ENCODE measurements at regions not wholly inside any gene's neighbourhood (a gene's known extent, or its start where the extent isn't known, plus 50 kb on each side); places are given as distances from the start of the nearest gene placed in this dataset.

DNA sequence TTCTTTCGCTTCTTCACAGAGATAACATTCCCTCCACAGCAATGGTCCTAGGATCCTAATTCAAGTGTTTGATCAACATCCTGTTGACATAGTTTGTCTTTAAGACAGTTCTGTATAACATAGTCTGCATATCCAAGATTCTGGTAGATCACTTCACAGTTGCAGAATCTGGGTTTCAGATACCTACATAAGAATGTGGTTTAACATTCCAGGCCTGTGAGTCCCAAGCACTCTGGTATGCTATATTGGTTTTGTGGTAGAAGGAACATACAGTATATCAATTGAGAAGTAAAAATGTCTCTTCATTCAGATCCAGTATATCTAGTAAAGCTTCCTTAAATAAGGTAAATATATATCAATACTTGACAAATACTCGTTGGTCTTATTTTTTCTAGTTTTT lies 914.2 kb upstream of the CDH6 start:
- TF ChIP-seq, protein P1, sequence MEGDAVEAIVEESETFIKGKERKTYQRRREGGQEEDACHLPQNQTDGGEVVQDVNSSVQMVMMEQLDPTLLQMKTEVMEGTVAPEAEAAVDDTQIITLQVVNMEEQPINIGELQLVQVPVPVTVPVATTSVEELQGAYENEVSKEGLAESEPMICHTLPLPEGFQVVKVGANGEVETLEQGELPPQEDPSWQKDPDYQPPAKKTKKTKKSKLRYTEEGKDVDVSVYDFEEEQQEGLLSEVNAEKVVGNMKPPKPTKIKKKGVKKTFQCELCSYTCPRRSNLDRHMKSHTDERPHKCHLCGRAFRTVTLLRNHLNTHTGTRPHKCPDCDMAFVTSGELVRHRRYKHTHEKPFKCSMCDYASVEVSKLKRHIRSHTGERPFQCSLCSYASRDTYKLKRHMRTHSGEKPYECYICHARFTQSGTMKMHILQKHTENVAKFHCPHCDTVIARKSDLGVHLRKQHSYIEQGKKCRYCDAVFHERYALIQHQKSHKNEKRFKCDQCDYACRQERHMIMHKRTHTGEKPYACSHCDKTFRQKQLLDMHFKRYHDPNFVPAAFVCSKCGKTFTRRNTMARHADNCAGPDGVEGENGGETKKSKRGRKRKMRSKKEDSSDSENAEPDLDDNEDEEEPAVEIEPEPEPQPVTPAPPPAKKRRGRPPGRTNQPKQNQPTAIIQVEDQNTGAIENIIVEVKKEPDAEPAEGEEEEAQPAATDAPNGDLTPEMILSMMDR (conservative IDR thresholded peaks at IDR 0.05; ENCODE audit: low read depth), result no peak
- no peak for DNase-seq (ENCODE audit: low spot score)
- no peak overlapping the region for H3K27ac ChIP-seq
- POLR2A ChIA-PET (ENCODE audit: low non-redundant PET), result no interaction called here
- CTCF ChIA-PET, result no interaction called here

DNA sequence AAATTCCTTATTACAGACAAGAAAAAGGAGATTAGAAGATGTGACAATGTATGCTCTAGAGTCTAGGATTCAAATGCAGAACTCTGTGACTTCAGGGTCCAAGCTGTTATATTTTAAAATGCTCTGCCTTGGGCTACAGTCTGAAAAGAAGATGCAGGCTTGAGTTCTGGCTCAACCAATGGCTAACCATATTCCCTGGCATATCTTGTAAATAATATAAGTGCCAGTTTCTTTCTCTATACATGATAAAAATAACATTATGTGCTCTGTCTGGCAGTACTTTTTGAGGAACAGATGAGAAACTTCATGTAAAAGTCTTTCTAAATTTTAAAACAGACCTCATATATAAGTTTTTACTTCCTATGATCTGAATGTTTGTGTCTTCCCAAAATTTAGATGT lies 926.5 kb upstream of the CDH6 start:
- ChIA-PET CTCF (no interaction called here), POLR2A (ENCODE audit: low non-redundant PET) (no interaction called here)
- DNase-seq (ENCODE audit: low spot score), result no peak
- TF ChIP-seq, protein P1 (conservative IDR thresholded peaks at IDR 0.05; ENCODE audit: low read depth), result no peak
- H3K27ac ChIP-seq, result no peak overlapping the region

GRCh38 chr5:30239331-30240022 lies 954.0 kb upstream of the CDH6 start:
- ChIA-PET CTCF (no interaction called here), POLR2A (ENCODE audit: low non-redundant PET) (no interaction called here)
- DNase-seq (ENCODE audit: low spot score), result no peak
- H3K27ac ChIP-seq, result no peak overlapping the region
- TF ChIP-seq, protein P1 (conservative IDR thresholded peaks at IDR 0.05; ENCODE audit: low read depth), result no peak

GRCh38 chr5:30237189-30237588 lies 956.3 kb upstream of the CDH6 start:
- POLR2A ChIA-PET (ENCODE audit: low non-redundant PET), result no interaction called here
- TF ChIP-seq, protein P1 (conservative IDR thresholded peaks at IDR 0.05; ENCODE audit: low read depth), result no peak
- H3K27ac ChIP-seq, result no peak overlapping the region
- DNase-seq (ENCODE audit: low spot score), result no peak
- CTCF ChIA-PET, result no interaction called here

- POLR2A ChIA-PET (ENCODE audit: low non-redundant PET), result no interaction called here
- CTCF ChIA-PET, result no interaction called here
- no peak overlapping the region for H3K27ac ChIP-seq
- no peak for DNase-seq (ENCODE audit: low spot score)
- TF ChIP-seq, protein P1 (conservative IDR thresholded peaks at IDR 0.05; ENCODE audit: low read depth), result no peak
Measured at GRCh38 chr5:30209755-30210154, 983.7 kb upstream of the CDH6 start.

GRCh38 chr5:30197662-30198061 lies 995.8 kb upstream of the CDH6 start:
- DNase-seq (ENCODE audit: low spot score), result no peak
- H3K27ac ChIP-seq, result no peak overlapping the region
- ChIA-PET POLR2A (ENCODE audit: low non-redundant PET) (no interaction called here), CTCF (interaction anchor here (0.6 kb wide), 1 partner anchor 154 kb away, joined by 7 read pairs; no protein-coding TSS in a partner anchor)
- TF ChIP-seq, protein P1 (conservative IDR thresholded peaks at IDR 0.05; ENCODE audit: low read depth), result no peak
